ENCODE measurements at regions not wholly inside any gene's neighbourhood (a gene's known extent, or its start where the extent isn't known, plus 50 kb on each side); places are given as distances from the start of the nearest gene placed in this dataset.
A peak's percentile ranks its signal among the peaks of the same experiment; 100 is the strongest.
"Not testable (repeated sequence)": the region's sequence is repeated elsewhere in the genome, so short reads cannot be mapped to it uniquely, and the experiment has no call there.

- TF ChIP-seq RFX5 (IDR thresholded peaks at IDR 0.05) (no peak), HOXA7 (CRISPR knock-in tag; IDR thresholded peaks at IDR 0.05) (no peak), EP300 (IDR thresholded peaks at IDR 0.05) (no peak), POLR2A (IDR thresholded peaks at IDR 0.05; ENCODE audit: low read length) (no peak), FOSL2 (IDR thresholded peaks at IDR 0.05) (no peak), FOSL2 (CRISPR knock-in tag; IDR thresholded peaks at IDR 0.05) (no peak)
Observed at GRCh38 chr15:20271647-20272046, 270.0 kb downstream of the GOLGA6L6 start (continued).

DNA sequence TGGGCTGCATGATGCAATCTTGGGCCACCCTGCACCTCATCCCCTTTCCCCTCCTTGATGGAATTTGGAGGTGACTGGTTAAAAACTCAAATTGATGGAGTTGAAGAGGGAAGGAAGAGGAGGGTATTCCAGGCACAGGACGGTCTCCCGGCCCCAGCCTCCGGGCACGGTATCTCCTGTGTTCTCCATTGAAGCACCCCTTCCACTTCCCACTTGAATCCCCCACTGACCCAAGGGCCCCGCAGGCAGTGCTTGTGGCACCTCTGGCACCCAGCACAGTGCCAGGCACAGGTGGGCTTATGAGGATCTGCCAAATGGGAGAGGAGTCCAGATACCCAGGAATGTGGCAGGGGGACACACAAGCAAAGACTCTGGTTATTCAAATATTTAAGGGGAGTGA lies 271.6 kb downstream of the GOLGA6L6 start:
- ATAC-seq; H3K4me3 ChIP-seq; H3K27ac ChIP-seq; CTCF ChIA-PET; H3K4me1 ChIP-seq; POLR2A ChIA-PET; DNase-seq (ENCODE audit: low read depth in 1 of 2, low spot score in 1 of 2); H3K4me2 ChIP-seq; FAIRE-seq: not testable (repeated sequence)
- WGBS (ENCODE audit: missing lambda C conversion rate) = 48% methylated on average over 5 of the region's 5 CpGs
- peaks cover 56% of the 10 kb centered on the region for H3K9me3 ChIP-seq

- H3K27ac ChIP-seq; FAIRE-seq; H3K4me2 ChIP-seq; CTCF ChIA-PET; POLR2A ChIA-PET; ATAC-seq; DNase-seq (ENCODE audit: low read depth in 1 of 2, low spot score in 1 of 2); H3K4me3 ChIP-seq; H3K4me1 ChIP-seq: not testable (repeated sequence)
- WGBS (ENCODE audit: missing lambda C conversion rate) = 17% methylated on average over 6 of the region's 6 CpGs
- H3K9me3 ChIP-seq = peaks cover 45% of the 10 kb centered on the region
Observed at GRCh38 chr15:20267996-20268395, 273.6 kb downstream of the GOLGA6L6 start.

DNA sequence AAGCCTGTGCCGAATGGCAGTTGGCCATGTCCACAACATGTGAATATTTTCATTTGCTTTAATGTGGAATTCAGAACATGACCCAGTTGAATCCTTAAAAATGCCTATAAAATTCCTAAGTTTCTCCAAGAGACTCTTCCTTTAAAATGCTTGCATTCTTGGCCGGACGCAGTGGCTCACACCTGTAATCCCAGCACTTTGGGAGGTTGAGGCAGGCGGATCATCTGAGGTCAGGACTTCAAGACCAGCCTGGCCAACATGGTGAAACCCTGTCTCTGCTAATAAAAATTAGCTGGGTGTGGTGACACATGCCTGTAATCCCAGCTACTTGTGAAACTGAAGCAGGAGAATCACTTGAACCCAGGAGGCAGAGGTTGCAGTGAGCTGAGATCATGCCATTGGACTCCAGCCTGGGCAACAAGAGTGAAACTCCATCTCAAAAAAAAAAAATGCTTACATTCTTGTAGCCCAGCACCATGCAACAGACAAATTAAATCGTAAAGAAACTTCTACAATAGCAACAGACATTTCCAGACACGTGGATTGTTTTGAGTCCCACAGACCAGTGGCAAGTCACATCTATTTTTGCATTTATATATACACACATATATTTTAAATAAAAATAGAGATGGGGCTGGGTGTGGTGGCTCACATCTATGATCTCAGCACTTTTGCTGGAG lies 274.4 kb downstream of the GOLGA6L6 start:
- H3K27ac ChIP-seq; ATAC-seq; H3K4me1 ChIP-seq; DNase-seq (ENCODE audit: low read depth in 1 of 2, low spot score in 1 of 2); H3K4me2 ChIP-seq; POLR2A ChIA-PET; H3K4me3 ChIP-seq; FAIRE-seq; CTCF ChIA-PET: not testable (repeated sequence)
- WGBS (ENCODE audit: missing lambda C conversion rate) = 8% methylated on average over 6 of the region's 6 CpGs
- peaks cover 43% of the 10 kb centered on the region for H3K9me3 ChIP-seq

- H3K4me3 ChIP-seq; DNase-seq (ENCODE audit: low read depth in 1 of 2, low spot score in 1 of 2); CTCF ChIA-PET; FAIRE-seq; ATAC-seq; POLR2A ChIA-PET; H3K4me2 ChIP-seq; H3K4me1 ChIP-seq; H3K27ac ChIP-seq: not testable (repeated sequence)
- WGBS (ENCODE audit: missing lambda C conversion rate) = 9% methylated on average over 1 of the region's 1 CpG
- peaks cover 32% of the 10 kb centered on the region for H3K9me3 ChIP-seq
Observed at GRCh38 chr15:20265710-20266109, 275.9 kb downstream of the GOLGA6L6 start.

- FAIRE-seq; H3K4me1 ChIP-seq; H3K4me3 ChIP-seq; CTCF ChIA-PET; H3K4me2 ChIP-seq; DNase-seq (ENCODE audit: low read depth in 1 of 2, low spot score in 1 of 2); H3K27ac ChIP-seq; POLR2A ChIA-PET: not testable (repeated sequence)
- peak; percentile 51 to 64 for ATAC-seq
- peaks cover 18% of the 10 kb centered on the region; the same call in 2 of the 3 replicates for H3K9me3 ChIP-seq
- WGBS (ENCODE audit: missing lambda C conversion rate) = 13% methylated on average over 16 of the region's 16 CpGs
Observed at GRCh38 chr15:20261321-20262280, 280.0 kb downstream of the GOLGA6L6 start.

DNA sequence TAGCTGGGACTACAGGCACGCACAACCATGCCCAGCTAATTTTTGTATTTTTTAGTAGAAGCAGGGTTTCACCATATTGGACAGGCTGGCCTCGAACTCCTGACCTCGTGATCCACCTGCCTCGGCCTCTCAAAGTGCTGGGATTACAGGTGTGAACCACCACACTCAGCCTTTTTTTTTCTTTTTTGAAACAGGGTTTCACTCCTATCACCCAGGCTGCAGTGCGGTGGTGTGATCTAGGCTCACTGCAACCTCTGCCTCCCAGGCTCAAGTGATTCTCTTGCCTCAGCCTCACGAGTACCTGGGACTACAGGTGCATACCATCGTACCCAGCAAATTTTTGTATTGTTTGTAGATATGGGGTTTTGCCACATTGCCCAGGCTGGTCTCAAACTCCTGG lies 280.9 kb downstream of the GOLGA6L6 start:
- DNase-seq (ENCODE audit: low read depth in 1 of 2, low spot score in 1 of 2); ATAC-seq; POLR2A ChIA-PET; H3K27ac ChIP-seq; H3K4me3 ChIP-seq; CTCF ChIA-PET; FAIRE-seq; H3K4me1 ChIP-seq; H3K4me2 ChIP-seq: not testable (repeated sequence)
- WGBS (ENCODE audit: missing lambda C conversion rate) = 18% methylated on average over 7 of the region's 7 CpGs
- peaks cover 19% of the 10 kb centered on the region; the same call in 2 of the 3 replicates for H3K9me3 ChIP-seq

DNA sequence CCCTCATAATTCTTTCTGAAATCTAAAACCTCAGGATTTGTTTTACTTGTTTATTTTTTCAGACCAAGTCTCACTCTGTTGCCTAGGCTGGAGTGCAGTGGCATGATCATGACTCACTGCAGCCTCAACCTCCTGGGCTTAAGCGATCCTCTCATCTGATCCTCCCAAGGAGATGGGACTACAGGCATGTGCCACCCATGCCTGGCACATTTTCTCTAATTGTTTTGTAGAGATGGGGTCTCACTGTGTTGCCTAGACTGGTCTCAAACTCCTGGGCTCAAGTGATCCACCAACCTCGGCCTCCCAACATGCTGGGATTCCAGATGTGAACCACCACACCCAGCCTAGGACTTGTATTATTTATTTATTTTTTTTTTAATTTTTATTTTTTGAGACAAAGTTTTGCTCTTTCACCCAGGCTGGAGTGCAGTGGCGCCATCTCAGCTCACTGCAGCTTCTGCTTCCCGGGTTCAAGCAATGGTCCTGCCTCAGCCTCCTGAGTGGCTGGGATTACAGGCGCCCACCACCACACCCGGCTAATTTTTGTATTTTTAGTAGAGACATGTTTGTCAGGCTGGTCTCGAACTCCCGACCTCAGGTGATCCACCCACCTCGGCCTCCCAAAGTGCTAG lies 281.9 kb downstream of the GOLGA6L6 start:
- 23% methylated on average over 9 of the region's 9 CpGs for WGBS (ENCODE audit: missing lambda C conversion rate)
- ATAC-seq; H3K4me3 ChIP-seq; CTCF ChIA-PET; DNase-seq (ENCODE audit: low read depth in 1 of 2, low spot score in 1 of 2); H3K4me2 ChIP-seq; FAIRE-seq; H3K27ac ChIP-seq; POLR2A ChIA-PET; H3K4me1 ChIP-seq: not testable (repeated sequence)
- peaks cover 20% of the 10 kb centered on the region; the same call in 2 of the 3 replicates for H3K9me3 ChIP-seq

All from A549 (cell line).